ENCODE measurements at regions not wholly inside any gene's neighbourhood (a gene's known extent, or its start where the extent isn't known, plus 50 kb on each side); places are given as distances from the start of the nearest gene placed in this dataset.

- peaks cover 3% of the 10 kb centered on the region for H3K23me2 ChIP-seq (ENCODE audit: insufficient read length, low read depth, low read length, poor library complexity, severe bottlenecking)
- Mint-ChIP-seq H3K27ac (no peak overlapping the region), H3K27me3 (ENCODE audit: low read depth) (peaks cover 30% of the 10 kb centered on the region), H3K36me3 (ENCODE audit: insufficient read depth in 1 of 3, low read depth in 3 of 3) (no peaks in the 10 kb centered on the region; a peak in 1 of 7 replicates), H3K4me1 (peaks cover 0 to 13% of the 10 kb centered on the region in 2 experiments; a peak in 2 of 4 replicates), H3K4me3 (no peak overlapping the region), H3K9me3 (peaks cover 0 to 7% of the 10 kb centered on the region in 2 experiments; a peak in 3 of 5 replicates)
- no peak overlapping the region for H3K14ac ChIP-seq (ENCODE audit: insufficient read depth, low read length)
- H2BK12ac ChIP-seq (ENCODE audit: insufficient read length, low read depth, low read length) = no peak overlapping the region
- H3K27ac ChIP-seq (ENCODE audit: insufficient read length, low read depth, low read length) = no peak overlapping the region
- H4K91ac ChIP-seq (ENCODE audit: insufficient read length, low read depth, low read length) = no peak overlapping the region
- H3K23ac ChIP-seq (ENCODE audit: insufficient read length, low read depth, low read length) = no peak overlapping the region
- peaks cover 2% of the 10 kb centered on the region for H4K20me1 ChIP-seq (ENCODE audit: control insufficient read depth, insufficient read depth, insufficient read length)
- H3K4ac ChIP-seq (ENCODE audit: low read depth, low read length) = no peak overlapping the region
- no peak overlapping the region for H3K9ac ChIP-seq (ENCODE audit: extremely low read depth, insufficient read length, low read length)
- no peak overlapping the region for H3K18ac ChIP-seq (ENCODE audit: insufficient read length, low read depth, low read length)
- H3T11ph ChIP-seq (ENCODE audit: low read length) = no peak overlapping the region
- no peak overlapping the region for H2AFZ ChIP-seq (ENCODE audit: low read length)
- H2BK20ac ChIP-seq (ENCODE audit: low read depth, low read length, poor library complexity, severe bottlenecking) = no peak overlapping the region
- TF ChIP-seq, protein P1, sequence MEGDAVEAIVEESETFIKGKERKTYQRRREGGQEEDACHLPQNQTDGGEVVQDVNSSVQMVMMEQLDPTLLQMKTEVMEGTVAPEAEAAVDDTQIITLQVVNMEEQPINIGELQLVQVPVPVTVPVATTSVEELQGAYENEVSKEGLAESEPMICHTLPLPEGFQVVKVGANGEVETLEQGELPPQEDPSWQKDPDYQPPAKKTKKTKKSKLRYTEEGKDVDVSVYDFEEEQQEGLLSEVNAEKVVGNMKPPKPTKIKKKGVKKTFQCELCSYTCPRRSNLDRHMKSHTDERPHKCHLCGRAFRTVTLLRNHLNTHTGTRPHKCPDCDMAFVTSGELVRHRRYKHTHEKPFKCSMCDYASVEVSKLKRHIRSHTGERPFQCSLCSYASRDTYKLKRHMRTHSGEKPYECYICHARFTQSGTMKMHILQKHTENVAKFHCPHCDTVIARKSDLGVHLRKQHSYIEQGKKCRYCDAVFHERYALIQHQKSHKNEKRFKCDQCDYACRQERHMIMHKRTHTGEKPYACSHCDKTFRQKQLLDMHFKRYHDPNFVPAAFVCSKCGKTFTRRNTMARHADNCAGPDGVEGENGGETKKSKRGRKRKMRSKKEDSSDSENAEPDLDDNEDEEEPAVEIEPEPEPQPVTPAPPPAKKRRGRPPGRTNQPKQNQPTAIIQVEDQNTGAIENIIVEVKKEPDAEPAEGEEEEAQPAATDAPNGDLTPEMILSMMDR (conservative IDR thresholded peaks at IDR 0.05) = no peak
- no peaks in the 10 kb centered on the region for H3K79me2 ChIP-seq (ENCODE audit: insufficient read depth, low read length)
- no peaks in the 10 kb centered on the region for H3K9me3 ChIP-seq (ENCODE audit: control insufficient read depth, low read depth, low read length)
- no CpG with 5 or more reads among the region's 2 CpGs for WGBS (ENCODE audit: extremely low coverage, insufficient read length, low lambda C conversion rate)
- no peaks in the 10 kb centered on the region for H3K4me1 ChIP-seq (ENCODE audit: insufficient read depth, low read length)
- no peak overlapping the region for H2BK120ac ChIP-seq (ENCODE audit: low read depth, low read length, poor library complexity, severe bottlenecking)
- H3K56ac ChIP-seq (ENCODE audit: insufficient read length, low read depth, low read length) = no peak overlapping the region
- DNase-seq = no peak
- H3K4me2 ChIP-seq (ENCODE audit: insufficient read depth, insufficient read length, low read length) = no peak overlapping the region
- no peak overlapping the region for H4K8ac ChIP-seq (replicated peaks; ENCODE audit: insufficient read length, low read depth, low read length)
- no peak overlapping the region for H2BK15ac ChIP-seq (ENCODE audit: low read depth, low read length)
- H2BK5ac ChIP-seq (ENCODE audit: insufficient read length, low read length) = no peak overlapping the region
- H2AK5ac ChIP-seq (ENCODE audit: insufficient read length, low read length) = no peak overlapping the region
- no peak overlapping the region for H4K5ac ChIP-seq (ENCODE audit: insufficient read length, low read depth, low read length)
- H3K79me1 ChIP-seq (ENCODE audit: insufficient read depth, low read depth, low read length, poor library complexity, severe bottlenecking) = no peaks in the 10 kb centered on the region
- no peaks in the 10 kb centered on the region; the same call in 1 of the 2 replicates for H3K27me3 ChIP-seq (ENCODE audit: insufficient read depth, low read length)
Observed at GRCh38 chr14:100651999-100652508, 64.8 kb upstream of the BEGAIN start.

All from H9 (cell line).